Sciatic nerve (tissue), 2 donors: ENCODE measurements at regions not wholly inside any gene's neighbourhood (a gene's known extent, or its start where the extent isn't known, plus 50 kb on each side); places are given as distances from the start of the nearest gene placed in this dataset.
"Not testable (repeated sequence)": the region's sequence is repeated elsewhere in the genome, so short reads cannot be mapped to it uniquely, and the experiment has no call there.

Source experiments
- ATAC-seq: fragments of 200-7000 bp; cut with Tn5 transposase; one replicate; pipeline ENCODE4 v1.9.1; 2020; ENCODE audit warnings: mild to moderate bottlenecking, moderate library complexity
- DNase-seq: peaks from one replicate; pipeline ENCODE4 v3.0.0-alpha.2; 2020; ENCODE audit warnings: low spot score
- intact Hi-C: fragments of 100-400 bp; cut with DNase I; formaldehyde crosslinking; loops from one replicate; pipeline ENCODE4 v1.14.2; 2022
- donor health status: DM: no; HTN: no; CAD: no.
- donor health status: DM: no; HTN: no; CAD: no.

DNA sequence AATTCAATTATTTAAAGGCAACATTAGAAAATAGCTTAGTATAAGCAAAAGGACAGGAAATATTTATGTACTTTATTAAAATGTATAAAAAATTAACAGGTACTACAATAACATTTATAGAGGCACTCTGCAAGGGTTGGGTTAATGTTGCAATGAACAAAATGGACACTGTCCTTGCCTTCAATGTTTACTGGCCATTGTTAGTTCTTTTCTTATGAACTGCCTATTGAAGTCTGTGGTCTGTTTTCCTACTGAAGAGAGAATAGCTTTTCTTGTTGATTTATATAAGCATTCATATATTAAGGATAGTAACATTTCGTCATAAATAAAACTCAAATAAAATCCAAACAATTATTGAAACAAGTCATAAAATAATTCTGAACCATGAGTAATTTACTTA lies 135.3 kb upstream of the BEND6 start:
- intact Hi-C loops: no loop called here
- no peak for DNase-seq
- no peak for ATAC-seq

- intact Hi-C loops: no loop called here
- no peak for DNase-seq
- no peak for ATAC-seq
These were observed 138.5 kb upstream of the BEND6 start for GRCh38 chr6:56816370-56816769.

DNA sequence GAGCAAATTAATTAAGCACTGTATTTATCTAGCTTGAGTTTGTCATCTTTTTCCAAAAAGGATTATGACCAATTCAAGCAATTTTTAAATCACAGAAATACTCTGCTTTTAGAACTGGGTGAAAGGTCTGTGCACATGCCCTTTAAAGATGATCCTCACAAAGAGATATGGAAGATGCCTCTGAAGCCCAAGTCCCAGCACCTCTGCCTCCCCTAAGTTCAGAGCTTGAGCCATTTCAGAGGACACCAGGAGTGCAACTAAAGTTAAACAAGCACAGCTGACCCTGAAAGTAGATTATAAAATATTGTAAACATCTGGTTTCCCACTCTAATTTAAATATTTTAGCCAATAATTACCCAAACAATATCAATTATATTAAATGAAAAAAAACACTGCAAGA lies 139.5 kb upstream of the BEND6 start:
- intact Hi-C loops: no loop called here
- ATAC-seq: no peak
- no peak for DNase-seq

GRCh38 chr6:56814802-56815201 lies 140.1 kb upstream of the BEND6 start:
- no peak for ATAC-seq
- intact Hi-C loops: no loop called here
- no peak for DNase-seq

DNA sequence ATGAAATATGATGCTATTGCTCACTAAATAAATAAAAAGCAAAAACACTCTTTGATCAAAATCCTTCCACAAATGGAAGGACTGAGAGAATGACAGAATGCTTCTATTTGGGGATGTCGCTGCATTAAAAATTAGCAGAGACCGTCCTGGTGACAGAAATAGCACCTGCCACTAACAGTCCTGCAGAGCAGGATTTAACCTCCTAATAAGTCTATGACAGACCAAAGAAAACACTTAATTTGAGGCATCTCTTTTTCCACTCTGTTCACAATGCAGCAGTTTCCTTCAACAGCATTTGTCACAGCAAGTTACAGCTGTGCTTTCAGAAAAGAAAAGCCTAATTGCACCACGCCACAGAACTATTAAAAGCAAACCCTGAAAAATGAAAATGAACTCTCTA lies 140.6 kb upstream of the BEND6 start:
- DNase-seq: no peak
- ATAC-seq: peak; percentile 34

GRCh38 chr6:56812851-56813250 lies 142.1 kb upstream of the BEND6 start:
- intact Hi-C loops, DNase-seq, ATAC-seq: not testable (repeated sequence)

More for the DNA sequence above, 140.6 kb upstream of the BEND6 start:
- intact Hi-C loops: no loop called here

GRCh38 chr6:56808871-56809359 lies 146.0 kb upstream of the BEND6 start:
- ATAC-seq: peak; percentile 54
- intact Hi-C loops: no loop called here
- no peak for DNase-seq

DNA sequence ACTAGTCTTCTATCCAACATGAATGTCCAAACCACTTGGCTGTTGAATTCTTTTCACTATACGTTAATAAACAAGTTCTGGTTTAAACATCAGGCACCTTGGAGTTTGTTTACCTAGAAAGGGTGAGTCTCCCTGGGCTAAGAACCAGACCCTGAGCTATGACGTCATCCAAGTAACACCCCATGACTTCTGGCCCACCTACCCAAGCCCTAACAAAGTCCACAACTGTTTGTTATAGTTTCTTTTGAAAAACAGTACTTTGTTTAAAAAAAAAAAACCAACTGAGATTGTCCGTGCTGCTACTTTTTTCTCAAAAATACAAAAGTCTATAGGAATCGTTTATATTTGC lies 146.9 kb upstream of the BEND6 start:
- intact Hi-C loops: no loop called here
- ATAC-seq: no peak
- DNase-seq: no peak

DNA sequence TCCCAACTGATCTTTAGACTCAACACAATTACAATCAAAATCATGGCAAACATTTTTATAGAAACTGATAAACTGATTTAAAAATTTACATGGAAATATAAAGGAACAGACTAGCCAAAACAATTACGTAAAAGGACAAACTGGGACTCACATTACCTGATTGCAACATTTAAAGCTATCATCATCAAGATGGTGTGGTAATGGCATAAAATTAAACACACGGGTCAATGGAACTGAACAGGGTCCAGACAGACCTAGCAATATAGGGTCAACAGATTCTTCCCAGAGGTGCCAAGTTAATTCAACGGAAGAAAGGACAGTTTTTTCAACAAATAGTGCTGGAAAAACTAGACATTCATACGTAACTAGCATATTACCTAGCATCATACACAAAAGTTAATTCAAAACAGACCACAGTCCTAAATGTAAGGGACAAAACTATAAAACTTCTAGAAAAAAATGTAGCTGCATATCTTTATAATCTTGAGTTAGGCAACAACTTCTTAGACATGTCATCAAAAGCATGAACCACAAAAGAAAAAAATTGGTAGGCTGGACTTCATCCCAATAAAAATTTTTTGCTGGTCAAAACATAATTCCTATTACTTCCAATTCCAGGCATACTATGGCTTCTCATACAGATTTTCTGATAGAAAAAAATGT lies 147.4 kb upstream of the BEND6 start:
- ATAC-seq (no peak), DNase-seq (no peak)
- intact Hi-C loops: no loop called here

DNA sequence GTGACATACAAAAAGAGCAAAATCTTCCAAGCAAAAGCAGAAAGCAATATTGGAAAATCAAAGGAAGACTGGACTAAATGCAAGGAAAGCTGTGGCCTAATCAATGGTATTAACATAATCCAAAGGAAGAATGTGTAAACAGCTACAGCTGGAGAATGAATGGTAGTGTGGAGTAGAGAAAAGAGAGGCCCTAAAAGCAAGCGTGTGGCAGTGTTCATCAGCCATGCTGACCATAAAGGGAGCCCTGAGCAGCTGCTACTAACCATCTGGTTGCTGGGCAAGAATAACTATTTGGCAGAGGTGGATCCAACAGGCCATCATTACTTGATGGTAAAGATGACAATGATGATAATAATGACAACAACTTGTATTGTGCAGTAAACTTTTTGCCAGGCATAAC lies 148.5 kb upstream of the BEND6 start:
- ATAC-seq: no peak
- no peak for DNase-seq
- intact Hi-C loops: no loop called here

DNA sequence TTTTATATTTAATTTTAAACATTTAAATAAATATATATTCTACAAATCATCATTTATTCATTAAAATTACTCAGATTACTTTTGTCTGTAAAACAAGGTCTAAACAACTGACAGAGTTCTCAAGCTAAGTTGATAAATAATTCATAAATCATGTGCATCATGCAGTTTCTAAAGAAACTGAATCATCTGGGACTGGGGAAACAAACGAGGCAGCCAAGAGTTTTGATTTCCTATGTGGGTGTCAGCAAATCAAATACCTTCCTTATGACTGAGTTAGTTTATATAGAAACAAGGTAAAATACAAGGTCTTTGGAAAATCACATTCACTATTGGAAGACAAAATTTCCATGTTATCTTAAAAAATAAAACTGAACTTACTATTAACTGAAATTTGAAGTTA lies 149.9 kb upstream of the BEND6 start:
- DNase-seq (no peak), ATAC-seq (no peak)
- intact Hi-C loops: no loop called here

- ATAC-seq (no peak), DNase-seq (no peak)
- intact Hi-C loops: no loop called here
These were observed 151.3 kb upstream of the BEND6 start for GRCh38 chr6:56803594-56803993.

DNA sequence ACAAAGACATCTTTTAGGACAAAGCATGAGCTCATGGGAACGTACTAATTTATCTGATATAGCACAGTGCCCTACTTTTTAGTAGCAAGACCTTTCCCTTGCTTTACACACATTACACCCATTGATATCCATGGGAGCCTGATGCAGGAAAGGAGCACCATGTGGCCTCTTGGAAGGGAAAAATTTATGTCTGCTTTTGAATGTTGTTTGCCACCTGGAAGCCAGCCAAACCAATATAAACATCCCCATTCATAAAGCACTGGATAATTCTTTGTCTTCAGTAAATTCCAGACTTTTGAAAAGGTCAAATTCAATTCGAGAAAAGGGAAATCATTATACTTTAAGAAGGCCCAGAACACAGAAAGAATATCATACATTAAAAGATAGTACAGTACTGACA lies 152.3 kb upstream of the BEND6 start:
- intact Hi-C loops: no loop called here
- DNase-seq: no peak

GRCh38 chr6:56799989-56800388 lies 154.9 kb upstream of the BEND6 start:
- no peak for DNase-seq
- ATAC-seq: no peak
- intact Hi-C loops: no loop called here

More for the DNA sequence above, 152.3 kb upstream of the BEND6 start:
- no peak for ATAC-seq

DNA sequence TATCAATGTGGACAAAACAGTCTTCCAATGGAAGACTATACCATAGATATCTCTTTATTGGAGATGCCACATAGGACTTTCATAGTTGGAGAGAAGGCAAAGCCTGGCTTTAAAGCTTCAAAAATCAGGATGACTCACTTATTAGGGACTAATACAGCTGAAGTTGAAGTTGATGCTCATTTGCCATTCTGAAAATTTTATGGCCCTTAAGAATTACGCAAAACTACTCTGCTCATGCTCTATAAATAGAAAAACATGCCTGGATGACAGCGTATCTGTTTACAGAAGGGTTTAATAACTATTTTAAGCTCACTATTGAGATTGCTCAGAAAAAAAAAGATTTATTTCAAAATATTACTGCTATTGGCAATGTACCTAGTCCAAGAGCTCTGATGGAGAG lies 155.5 kb upstream of the DST start:
- ATAC-seq (peak; percentile 68), DNase-seq (no peak)
- intact Hi-C loops: no loop called here

- DNase-seq: no peak
- no peak for ATAC-seq
- intact Hi-C loops: no loop called here
These were observed 153.5 kb upstream of the DST start for GRCh38 chr6:56796196-56796532.

DNA sequence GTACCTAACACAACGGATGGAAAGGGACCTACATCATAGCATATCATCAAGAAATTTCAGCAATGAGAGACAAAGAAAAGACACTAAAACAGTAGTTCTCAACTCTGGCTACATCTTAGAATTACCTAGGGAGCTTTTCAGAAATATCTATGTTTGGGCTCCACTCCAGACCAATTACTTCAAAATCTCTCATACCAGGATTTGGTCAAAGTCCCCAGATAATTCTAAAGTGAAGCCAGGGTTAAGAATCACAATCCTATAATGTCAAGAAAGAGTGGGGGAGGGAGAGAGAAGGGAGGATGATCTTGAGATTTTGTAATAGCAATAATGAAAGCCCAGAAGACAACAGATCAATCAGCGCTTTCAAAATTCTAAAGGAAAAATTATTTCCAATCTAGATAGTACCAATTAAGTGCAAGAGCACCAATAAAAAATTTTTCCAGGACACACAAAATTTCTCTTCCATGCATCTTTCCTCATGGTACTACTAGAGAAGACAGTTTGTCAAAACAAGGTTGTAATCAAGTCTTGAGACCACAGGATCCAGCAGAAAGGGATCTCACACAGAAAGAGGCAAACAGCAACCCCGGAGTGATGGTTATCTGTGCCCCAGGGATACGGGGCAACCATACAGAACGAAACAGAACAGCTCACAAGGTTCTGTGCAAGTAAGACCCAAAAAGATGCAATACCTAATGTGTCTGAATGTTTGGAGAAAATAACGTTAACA lies 152.9 kb upstream of the DST start:
- DNase-seq (no peak), ATAC-seq (no peak)
- intact Hi-C loops: no loop called here

GRCh38 chr6:56794421-56794820 lies 151.7 kb upstream of the DST start:
- no peak for ATAC-seq
- intact Hi-C loops: no loop called here
- no peak for DNase-seq

DNA sequence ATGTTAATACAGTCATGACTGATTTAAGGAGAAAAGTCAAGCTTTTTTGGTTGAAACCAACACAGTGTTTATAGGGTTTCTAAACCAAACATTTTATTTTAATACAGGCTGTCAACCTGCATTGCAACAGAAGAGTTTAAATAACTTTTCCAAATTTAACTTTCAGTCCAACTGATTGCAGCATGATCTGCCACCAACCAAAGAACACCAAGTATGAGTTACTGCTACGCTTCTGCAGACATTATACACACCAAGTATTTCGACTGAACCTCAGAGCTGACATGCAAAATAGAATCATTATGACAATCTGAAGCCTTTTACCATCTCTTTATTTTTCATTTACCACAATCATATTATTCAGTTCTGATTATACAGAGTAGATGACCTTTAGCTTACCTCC lies 151.2 kb upstream of the DST start:
- intact Hi-C loops: no loop called here
- no peak for ATAC-seq
- no peak for DNase-seq

DNA sequence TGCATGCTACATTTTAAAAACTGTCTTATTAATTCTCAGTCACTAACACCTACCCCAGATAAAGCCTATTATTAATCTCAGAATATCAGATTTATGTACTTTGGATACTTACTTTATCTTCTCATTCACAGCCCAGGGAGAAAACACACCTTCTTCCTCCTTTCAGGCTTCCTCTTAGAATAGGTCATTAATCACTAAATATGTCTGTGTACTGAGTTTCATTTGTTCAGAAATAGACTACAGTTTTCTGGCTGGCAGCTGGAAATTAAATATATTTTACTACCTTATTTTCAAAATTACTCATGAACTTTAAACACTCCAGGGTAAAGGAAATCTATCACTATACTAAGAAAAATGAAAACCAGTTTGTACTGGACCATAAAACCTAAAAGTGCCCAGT lies 147.7 kb upstream of the DST start:
- intact Hi-C loops: no loop called here
- ATAC-seq (no peak), DNase-seq (no peak)

DNA sequence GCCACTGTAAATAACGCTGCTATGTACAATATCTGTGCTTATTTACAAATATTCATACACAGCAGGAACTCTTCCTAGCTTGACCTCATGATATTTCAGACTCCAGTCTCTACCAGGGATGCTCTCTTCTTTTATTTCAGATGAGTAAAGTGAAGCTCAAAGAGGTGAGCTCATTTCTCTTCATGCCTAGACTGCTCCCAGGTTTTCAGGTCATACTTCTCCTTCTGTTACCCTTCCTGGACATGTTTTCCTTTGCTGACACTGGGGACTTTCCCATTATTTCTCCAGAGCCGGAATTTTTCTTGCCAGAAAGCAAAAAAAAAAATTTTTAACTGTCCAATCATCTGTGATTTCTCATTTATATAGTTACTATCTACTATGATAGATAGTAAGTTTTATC lies 147.2 kb upstream of the DST start:
- ATAC-seq (no peak), DNase-seq (no peak)
- intact Hi-C loops: no loop called here
